Activated CD4-positive, alpha-beta memory T cell treated with anti-CD3 and anti-CD28 coated beads for 36 hours (primary cell): ENCODE measurements at regions not wholly inside any gene's neighbourhood (a gene's known extent, or its start where the extent isn't known, plus 50 kb on each side); places are given as distances from the start of the nearest gene placed in this dataset.

Source experiments
- CTCF ChIA-PET: fragments of 350-600 bp; sonication (Branson Sonifier 250); formaldehyde crosslinking; loops from one replicate; lab custom pipeline; 2021; ENCODE audit warnings: antibody characterized with exemption, inconsistent platforms; lab: Charles Lee
- POLR2A ChIA-PET: fragments of 350-600 bp; sonication (Branson Sonifier 250); formaldehyde crosslinking; loops from one replicate; lab custom pipeline; 2021; ENCODE audit warnings: antibody characterized with exemption; lab: Charles Lee
- DNase-seq: peaks from one replicate; pipeline ENCODE4 v3.0.0-alpha.2; 2020
- H3K27ac Mint-ChIP-seq: one replicate; pipeline ENCODE4 v1.8.0; 2021; ENCODE audit warnings: mixed read lengths
- H3K27me3 Mint-ChIP-seq: one replicate; pipeline ENCODE4 v1.8.0; 2021; ENCODE audit warnings: mixed read lengths
- H3K36me3 Mint-ChIP-seq: one replicate; pipeline ENCODE4 v1.8.0; 2021; ENCODE audit warnings: mixed read lengths
- H3K4me1 Mint-ChIP-seq: one replicate; pipeline ENCODE4 v1.8.0; 2021; ENCODE audit warnings: low read depth, mixed read lengths
- H3K4me3 Mint-ChIP-seq: one replicate; pipeline ENCODE4 v1.8.0; 2021; ENCODE audit warnings: mild to moderate bottlenecking, mixed read lengths
- H3K9me3 Mint-ChIP-seq: one replicate; pipeline ENCODE4 v1.8.0; 2021; ENCODE audit warnings: mixed read lengths
- intact Hi-C: fragments of 100-400 bp; cut with micrococcal nuclease; formaldehyde crosslinking; loops from one replicate; pipeline ENCODE4 v1.15.1; 2023

GRCh38 chr10:125431149-125431548, 251.8 kb downstream of the TEX36 start:
- no peak overlapping the region for H3K4me3 Mint-ChIP-seq
- no peaks in the 10 kb centered on the region for H3K27me3 Mint-ChIP-seq
- ChIA-PET CTCF (no interaction called here), POLR2A (no interaction called here)
- intact Hi-C loops = no loop called here
- peaks cover 11% of the 10 kb centered on the region for H3K9me3 Mint-ChIP-seq
- DNase-seq = no peak
- no peak overlapping the region for H3K27ac Mint-ChIP-seq
- H3K36me3 Mint-ChIP-seq = no peaks in the 10 kb centered on the region
- no peaks in the 10 kb centered on the region for H3K4me1 Mint-ChIP-seq

GRCh38 chr10:125428054-125428453, 254.9 kb downstream of the TEX36 start:
- ChIA-PET POLR2A (no interaction called here), CTCF (no interaction called here)
- intact Hi-C loops = no loop called here
- DNase-seq = no peak
- H3K27me3 Mint-ChIP-seq = no peaks in the 10 kb centered on the region
- no peak overlapping the region for H3K4me3 Mint-ChIP-seq
- H3K9me3 Mint-ChIP-seq = no peaks in the 10 kb centered on the region
- no peaks in the 10 kb centered on the region for H3K4me1 Mint-ChIP-seq
- H3K36me3 Mint-ChIP-seq = no peaks in the 10 kb centered on the region
- no peak overlapping the region for H3K27ac Mint-ChIP-seq

GRCh38 chr10:125424191-125424847, 258.6 kb downstream of the TEX36 start:
- no peak overlapping the region for H3K27ac Mint-ChIP-seq
- CTCF ChIA-PET = no interaction called here
- H3K27me3 Mint-ChIP-seq = no peaks in the 10 kb centered on the region
- intact Hi-C loops = no loop called here
- no peak overlapping the region for H3K4me3 Mint-ChIP-seq
- DNase-seq = no peak
- no peaks in the 10 kb centered on the region for H3K4me1 Mint-ChIP-seq
- H3K36me3 Mint-ChIP-seq = no peaks in the 10 kb centered on the region
- POLR2A ChIA-PET = no interaction called here
- H3K9me3 Mint-ChIP-seq = no peaks in the 10 kb centered on the region

GRCh38 chr10:125423569-125423968, 259.4 kb downstream of the TEX36 start:
- peaks cover 3% of the 10 kb centered on the region for H3K9me3 Mint-ChIP-seq
- H3K4me1 Mint-ChIP-seq = no peaks in the 10 kb centered on the region
- CTCF ChIA-PET = no interaction called here
- H3K4me3 Mint-ChIP-seq = no peak overlapping the region
- POLR2A ChIA-PET = no interaction called here
- DNase-seq = no peak
- no peak overlapping the region for H3K27ac Mint-ChIP-seq
- no peaks in the 10 kb centered on the region for H3K36me3 Mint-ChIP-seq
- intact Hi-C loops = no loop called here
- no peaks in the 10 kb centered on the region for H3K27me3 Mint-ChIP-seq

- no peak for DNase-seq
- Mint-ChIP-seq H3K4me1 (no peaks in the 10 kb centered on the region), H3K27ac (no peak overlapping the region), H3K4me3 (no peak overlapping the region), H3K9me3 (peaks cover 7% of the 10 kb centered on the region), H3K36me3 (no peaks in the 10 kb centered on the region), H3K27me3 (no peaks in the 10 kb centered on the region)
- POLR2A ChIA-PET = no interaction called here
- intact Hi-C loops = no loop called here
- CTCF ChIA-PET = no interaction called here
Observed at GRCh38 chr10:125419831-125420230, 259.5 kb upstream of the CTBP2 start.

- no peak overlapping the region for H3K4me3 Mint-ChIP-seq
- no peaks in the 10 kb centered on the region for H3K36me3 Mint-ChIP-seq
- DNase-seq = no peak
- peaks cover 7% of the 10 kb centered on the region for H3K9me3 Mint-ChIP-seq
- POLR2A ChIA-PET = no interaction called here
- intact Hi-C loops = no loop called here
- no peaks in the 10 kb centered on the region for H3K4me1 Mint-ChIP-seq
- CTCF ChIA-PET = no interaction called here
- H3K27ac Mint-ChIP-seq = no peak overlapping the region
- no peaks in the 10 kb centered on the region for H3K27me3 Mint-ChIP-seq
Observed at GRCh38 chr10:125419146-125419545, 258.8 kb upstream of the CTBP2 start.

- Mint-ChIP-seq H3K36me3 (no peaks in the 10 kb centered on the region), H3K27ac (no peak overlapping the region), H3K4me1 (no peaks in the 10 kb centered on the region), H3K9me3 (peaks cover 7% of the 10 kb centered on the region), H3K4me3 (no peak overlapping the region), H3K27me3 (no peaks in the 10 kb centered on the region)
- intact Hi-C loops = no loop called here
- ChIA-PET POLR2A (no interaction called here), CTCF (no interaction called here)
- DNase-seq = no peak
Observed at GRCh38 chr10:125417605-125418004, 257.2 kb upstream of the CTBP2 start.

- POLR2A ChIA-PET = no interaction called here
- H3K27me3 Mint-ChIP-seq = no peaks in the 10 kb centered on the region
- H3K4me1 Mint-ChIP-seq = no peaks in the 10 kb centered on the region
- DNase-seq = no peak
- CTCF ChIA-PET = no interaction called here
- intact Hi-C loops = no loop called here
- no peak overlapping the region for H3K4me3 Mint-ChIP-seq
- no peaks in the 10 kb centered on the region for H3K36me3 Mint-ChIP-seq
- H3K27ac Mint-ChIP-seq = no peak overlapping the region
- H3K9me3 Mint-ChIP-seq = peaks cover 7% of the 10 kb centered on the region
Observed at GRCh38 chr10:125415964-125416363, 255.6 kb upstream of the CTBP2 start.

GRCh38 chr10:125415006-125415633, 254.8 kb upstream of the CTBP2 start:
- POLR2A ChIA-PET = no interaction called here
- intact Hi-C loops = no loop called here
- H3K4me1 Mint-ChIP-seq = no peaks in the 10 kb centered on the region
- H3K27me3 Mint-ChIP-seq = no peaks in the 10 kb centered on the region
- DNase-seq = no peak
- CTCF ChIA-PET = no interaction called here
- no peak overlapping the region for H3K4me3 Mint-ChIP-seq
- H3K36me3 Mint-ChIP-seq = no peaks in the 10 kb centered on the region
- no peak overlapping the region for H3K27ac Mint-ChIP-seq
- H3K9me3 Mint-ChIP-seq = peaks cover 7% of the 10 kb centered on the region

- Mint-ChIP-seq H3K4me1 (no peaks in the 10 kb centered on the region), H3K27ac (no peak overlapping the region), H3K9me3 (no peaks in the 10 kb centered on the region), H3K4me3 (no peak overlapping the region), H3K36me3 (no peaks in the 10 kb centered on the region), H3K27me3 (no peaks in the 10 kb centered on the region)
- intact Hi-C loops = no loop called here
- ChIA-PET POLR2A (no interaction called here), CTCF (no interaction called here)
- DNase-seq = no peak
Observed at GRCh38 chr10:125411724-125412123, 251.4 kb upstream of the CTBP2 start.

- H3K27me3 Mint-ChIP-seq = no peaks in the 10 kb centered on the region
- CTCF ChIA-PET = no interaction called here
- intact Hi-C loops = no loop called here
- no peaks in the 10 kb centered on the region for H3K36me3 Mint-ChIP-seq
- DNase-seq = no peak
- POLR2A ChIA-PET = no interaction called here
- H3K4me1 Mint-ChIP-seq = no peaks in the 10 kb centered on the region
- H3K9me3 Mint-ChIP-seq = no peaks in the 10 kb centered on the region
- no peak overlapping the region for H3K4me3 Mint-ChIP-seq
- H3K27ac Mint-ChIP-seq = no peak overlapping the region
Observed at GRCh38 chr10:125409756-125410155, 249.4 kb upstream of the CTBP2 start.

- no peak overlapping the region for H3K27ac Mint-ChIP-seq
- no peak for DNase-seq
- CTCF ChIA-PET = no interaction called here
- H3K4me1 Mint-ChIP-seq = no peaks in the 10 kb centered on the region
- H3K4me3 Mint-ChIP-seq = no peak overlapping the region
- no peaks in the 10 kb centered on the region for H3K27me3 Mint-ChIP-seq
- H3K36me3 Mint-ChIP-seq = no peaks in the 10 kb centered on the region
- intact Hi-C loops = no loop called here
- POLR2A ChIA-PET = no interaction called here
- H3K9me3 Mint-ChIP-seq = no peaks in the 10 kb centered on the region
Observed at GRCh38 chr10:125407557-125407956, 247.2 kb upstream of the CTBP2 start.

- Mint-ChIP-seq H3K36me3 (no peaks in the 10 kb centered on the region), H3K9me3 (no peaks in the 10 kb centered on the region), H3K27ac (no peak overlapping the region), H3K4me3 (no peak overlapping the region), H3K27me3 (no peaks in the 10 kb centered on the region), H3K4me1 (no peaks in the 10 kb centered on the region)
- ChIA-PET CTCF (no interaction called here), POLR2A (no interaction called here)
- intact Hi-C loops = no loop called here
- DNase-seq = no peak
Observed at GRCh38 chr10:125407000-125407502, 246.7 kb upstream of the CTBP2 start.
